ENCODE measurements at regions not wholly inside any gene's neighbourhood (a gene's known extent, or its start where the extent isn't known, plus 50 kb on each side); places are given as distances from the start of the nearest gene placed in this dataset.

GRCh38 chr4:99735822-99736221 is 78.2 kb upstream of the C4orf54 start:
- TF ChIP-seq, protein P1, sequence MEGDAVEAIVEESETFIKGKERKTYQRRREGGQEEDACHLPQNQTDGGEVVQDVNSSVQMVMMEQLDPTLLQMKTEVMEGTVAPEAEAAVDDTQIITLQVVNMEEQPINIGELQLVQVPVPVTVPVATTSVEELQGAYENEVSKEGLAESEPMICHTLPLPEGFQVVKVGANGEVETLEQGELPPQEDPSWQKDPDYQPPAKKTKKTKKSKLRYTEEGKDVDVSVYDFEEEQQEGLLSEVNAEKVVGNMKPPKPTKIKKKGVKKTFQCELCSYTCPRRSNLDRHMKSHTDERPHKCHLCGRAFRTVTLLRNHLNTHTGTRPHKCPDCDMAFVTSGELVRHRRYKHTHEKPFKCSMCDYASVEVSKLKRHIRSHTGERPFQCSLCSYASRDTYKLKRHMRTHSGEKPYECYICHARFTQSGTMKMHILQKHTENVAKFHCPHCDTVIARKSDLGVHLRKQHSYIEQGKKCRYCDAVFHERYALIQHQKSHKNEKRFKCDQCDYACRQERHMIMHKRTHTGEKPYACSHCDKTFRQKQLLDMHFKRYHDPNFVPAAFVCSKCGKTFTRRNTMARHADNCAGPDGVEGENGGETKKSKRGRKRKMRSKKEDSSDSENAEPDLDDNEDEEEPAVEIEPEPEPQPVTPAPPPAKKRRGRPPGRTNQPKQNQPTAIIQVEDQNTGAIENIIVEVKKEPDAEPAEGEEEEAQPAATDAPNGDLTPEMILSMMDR (IDR thresholded peaks at IDR 0.05), result no peak
- no peak for TF ChIP-seq POLR2A (IDR thresholded peaks at IDR 0.05)

Measured in uterus (tissue), 2 donors.